ENCODE measurements at regions not wholly inside any gene's neighbourhood (a gene's known extent, or its start where the extent isn't known, plus 50 kb on each side); places are given as distances from the start of the nearest gene placed in this dataset.
"Not testable (repeated sequence)": the region's sequence is repeated elsewhere in the genome, so short reads cannot be mapped to it uniquely, and the experiment has no call there.

- BruUV-seq (replicated peaks): no TSS peak
- H3K4me1 ChIP-seq (replicated peaks; ENCODE audit: insufficient read depth): peaks cover 19% of the 10 kb centered on the region
Measured at GRCh38 chr15:69562116-69562515, 109.5 kb downstream of the RPLP1 start.

GRCh38 chr15:69562564-69562963, 109.9 kb downstream of the RPLP1 start:
- Histone ChIP-seq H3K27me3 (ENCODE audit: insufficient read depth, low read depth) (no peaks in the 10 kb centered on the region), H3K4me2 (no peak overlapping the region), H3F3A (ENCODE audit: insufficient read depth, low read depth) (peaks cover 9% of the 10 kb centered on the region; the same call in 1 of the 2 replicates), H3K4me3 (no peak overlapping the region), H2AFZ (no peak overlapping the region), H3K9me2 (ENCODE audit: insufficient read depth) (no peaks in the 10 kb centered on the region), H3K79me2 (ENCODE audit: low read depth) (no peaks in the 10 kb centered on the region), H3K27ac (no peak overlapping the region), H3K4me1 (replicated peaks; ENCODE audit: insufficient read depth) (peaks cover 16% of the 10 kb centered on the region), H3K36me3 (ENCODE audit: low read depth) (no peaks in the 10 kb centered on the region), H3K9me3 (ENCODE audit: insufficient read depth, low read depth) (no peaks in the 10 kb centered on the region), H4K20me1 (ENCODE audit: insufficient read depth) (no peaks in the 10 kb centered on the region)
- no peak for DNase-seq
- intact Hi-C loops (cut with micrococcal nuclease; ENCODE audit: unreplicated experiment): no loop called here
- BruUV-seq (replicated peaks): no TSS peak
- ChIA-PET CTCF (interaction anchor here (1.0 kb wide), 1 partner anchor 84 kb away, joined by 4 read pairs; no protein-coding TSS in a partner anchor), POLR2A (ENCODE audit: unreplicated experiment) (no interaction called here)
- TF ChIP-seq CTCF (conservative IDR thresholded peaks at IDR 0.05) (no peak), EZH2 (IDR thresholded peaks at IDR 0.05; ENCODE audit: low read depth) (no peak)

More at GRCh38 chr15:69562116-69562515, 109.5 kb downstream of the RPLP1 start:
- no peaks in the 10 kb centered on the region for H4K20me1 ChIP-seq (ENCODE audit: insufficient read depth)
- no peaks in the 10 kb centered on the region for H3K79me2 ChIP-seq (ENCODE audit: low read depth)
- TF ChIP-seq CTCF (conservative IDR thresholded peaks at IDR 0.05) (no peak), EZH2 (IDR thresholded peaks at IDR 0.05; ENCODE audit: low read depth) (no peak)
- no peak overlapping the region for H3K4me2 ChIP-seq
- ChIA-PET POLR2A (ENCODE audit: unreplicated experiment) (interaction anchor here (0.6 kb wide), 1 partner anchor 89 kb away, joined by 3 read pairs; no protein-coding TSS in a partner anchor), CTCF (interaction anchor here (1.0 kb wide), 1 partner anchor 84 kb away, joined by 4 read pairs; no protein-coding TSS in a partner anchor)
- no peaks in the 10 kb centered on the region for H3K9me3 ChIP-seq (ENCODE audit: insufficient read depth, low read depth)
- H3K4me3 ChIP-seq: no peak overlapping the region
- no peak overlapping the region for H3K27ac ChIP-seq
- no peak overlapping the region for H2AFZ ChIP-seq
- no peak for DNase-seq
- H3K36me3 ChIP-seq (ENCODE audit: low read depth): no peaks in the 10 kb centered on the region
- H3K27me3 ChIP-seq (ENCODE audit: insufficient read depth, low read depth): no peaks in the 10 kb centered on the region
- intact Hi-C loops (cut with micrococcal nuclease; ENCODE audit: unreplicated experiment): no loop called here
- no peaks in the 10 kb centered on the region for H3K9me2 ChIP-seq (ENCODE audit: insufficient read depth)
- peaks cover 10% of the 10 kb centered on the region; the same call in 1 of the 2 replicates for H3F3A ChIP-seq (ENCODE audit: insufficient read depth, low read depth)

DNA sequence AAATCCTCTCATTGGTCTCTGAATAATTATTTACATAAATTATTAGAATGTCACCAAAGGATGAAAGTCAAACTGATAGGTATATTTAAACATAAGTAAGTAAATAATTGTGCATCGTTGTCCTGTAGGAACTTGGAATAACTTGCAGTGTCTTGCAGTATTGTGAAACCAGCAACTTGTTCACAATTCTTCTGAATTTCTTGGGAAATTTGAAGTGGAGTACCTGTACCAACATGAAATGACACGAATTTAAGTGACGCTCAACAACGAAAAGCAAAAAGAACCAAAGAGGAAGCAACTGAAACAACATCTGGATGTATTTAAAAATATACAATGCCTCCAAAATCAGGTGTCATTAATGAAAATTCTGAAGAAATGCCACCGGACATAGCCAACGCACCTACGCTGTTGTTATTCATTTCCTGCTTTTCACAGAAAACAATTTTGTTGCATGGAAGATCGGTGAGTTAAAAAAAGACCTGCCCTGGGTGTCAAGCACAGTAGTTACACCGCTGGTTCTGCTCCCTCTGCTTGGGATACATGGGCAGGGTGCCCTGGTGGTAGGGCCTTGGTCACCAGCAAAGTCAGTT, 112.5 kb downstream of the RPLP1 start:
- Histone ChIP-seq H2AFZ (no peak overlapping the region), H3K36me3 (ENCODE audit: low read depth) (no peaks in the 10 kb centered on the region), H3K4me3 (no peak overlapping the region), H3K9me3 (ENCODE audit: insufficient read depth, low read depth) (no peaks in the 10 kb centered on the region), H3K27me3 (ENCODE audit: insufficient read depth, low read depth) (no peaks in the 10 kb centered on the region), H3K4me2 (no peak overlapping the region), H3K79me2 (ENCODE audit: low read depth) (no peaks in the 10 kb centered on the region), H3F3A (ENCODE audit: insufficient read depth, low read depth) (no peaks in the 10 kb centered on the region), H3K4me1 (replicated peaks; ENCODE audit: insufficient read depth) (no peaks in the 10 kb centered on the region), H4K20me1 (ENCODE audit: insufficient read depth) (no peaks in the 10 kb centered on the region), H3K27ac (no peak overlapping the region), H3K9me2 (ENCODE audit: insufficient read depth) (no peaks in the 10 kb centered on the region)
- TF ChIP-seq CTCF (conservative IDR thresholded peaks at IDR 0.05) (no peak), EZH2 (IDR thresholded peaks at IDR 0.05; ENCODE audit: low read depth) (no peak)
- BruUV-seq (replicated peaks): no TSS peak
- DNase-seq: no peak
- intact Hi-C loops (cut with micrococcal nuclease; ENCODE audit: unreplicated experiment): no loop called here
- CTCF ChIA-PET: no interaction called here
- POLR2A ChIA-PET (ENCODE audit: unreplicated experiment): no interaction called here

- BruUV-seq (replicated peaks); H2AFZ ChIP-seq; DNase-seq; POLR2A ChIA-PET (ENCODE audit: unreplicated experiment); H3K4me2 ChIP-seq; H3K4me1 ChIP-seq (replicated peaks; ENCODE audit: insufficient read depth); H3K9me3 ChIP-seq (ENCODE audit: insufficient read depth, low read depth); H3K27ac ChIP-seq; H3K27me3 ChIP-seq (ENCODE audit: insufficient read depth, low read depth); H3K4me3 ChIP-seq; H4K20me1 ChIP-seq (ENCODE audit: insufficient read depth); intact Hi-C loops (cut with micrococcal nuclease; ENCODE audit: unreplicated experiment); H3K9me2 ChIP-seq (ENCODE audit: insufficient read depth); H3K79me2 ChIP-seq (ENCODE audit: low read depth); CTCF ChIA-PET; H3F3A ChIP-seq (ENCODE audit: insufficient read depth, low read depth); H3K36me3 ChIP-seq (ENCODE audit: low read depth): not testable (repeated sequence)
Measured at GRCh38 chr15:69567238-69567760, 114.7 kb downstream of the RPLP1 start.

Measured in PC-9 (cell line).